Neural cell (in vitro differentiated cells): ENCODE measurements at regions not wholly inside any gene's neighbourhood (a gene's known extent, or its start where the extent isn't known, plus 50 kb on each side); places are given as distances from the start of the nearest gene placed in this dataset.

ENCODE experiments used
- H2AFZ ChIP-seq: fragments of 200-600, 300-800 bp; sonication (generic), shearing (Covaris generic); 2 replicates; pipeline ENCODE4 v1.6.0; 2014; ENCODE audit warnings: low read depth, mild to moderate bottlenecking, antibody characterized with exemption, low read length, moderate library complexity
- H3F3A ChIP-seq: fragments of 200-600 bp; shearing (Covaris generic); 2 replicates; pipeline ENCODE4 v1.6.1; 2016; ENCODE audit warnings: mild to moderate bottlenecking, moderate library complexity, mixed read lengths, antibody characterized with exemption, low read length; ENCODE audit not compliant: insufficient read depth, poor library complexity, severe bottlenecking
- H3K27ac ChIP-seq: fragments of 200-600, 300-800 bp; sonication (generic), shearing (Covaris generic); 2 replicates; pipeline ENCODE4 v1.5.1; 2014; ENCODE audit warnings: mild to moderate bottlenecking, low read length, moderate library complexity
- H3K27me3 ChIP-seq: fragments of 300-800, 200-600 bp; sonication (generic), shearing (Covaris generic); 2 replicates; pipeline ENCODE4 v1.6.0; 2014; ENCODE audit warnings: mild to moderate bottlenecking, low read depth, low read length, moderate library complexity; ENCODE audit not compliant: insufficient read depth
- H3K36me3 ChIP-seq: fragments of 300-800, 200-600 bp; sonication (generic), shearing (Covaris generic); 2 replicates; pipeline ENCODE4 v1.5.1; 2014; ENCODE audit warnings: mild to moderate bottlenecking, antibody characterized with exemption, low read length, moderate library complexity; ENCODE audit not compliant: insufficient read depth
- H3K4me2 ChIP-seq: fragments of 300-800, 200-600 bp; sonication (generic), shearing (Covaris generic); 2 replicates; pipeline ENCODE4 v1.6.0; 2014; ENCODE audit warnings: mild to moderate bottlenecking, low read length
- H3K4me3 ChIP-seq: fragments of 300-800, 200-600 bp; sonication (generic), shearing (Covaris generic); 2 replicates; pipeline ENCODE4 v1.5.1; 2014; ENCODE audit warnings: mild to moderate bottlenecking, low read length, moderate library complexity
- H3K79me2 ChIP-seq: fragments of 200-600 bp; shearing (Covaris generic); replicated peaks from 2 replicates; pipeline ENCODE4 v1.6.0; 2014; ENCODE audit warnings: mild to moderate bottlenecking, low read length, moderate library complexity; ENCODE audit not compliant: insufficient read depth
- H3K9ac ChIP-seq: fragments of 300-800, 200-600 bp; sonication (generic), shearing (Covaris generic); 2 replicates; pipeline ENCODE4 v1.6.1; 2016; ENCODE audit warnings: mild to moderate bottlenecking, low read length, mixed read lengths
- H3K9me2 ChIP-seq: fragments of 200-600 bp; shearing (Covaris generic); 2 replicates; pipeline ENCODE4 v1.6.1; 2016; ENCODE audit warnings: mild to moderate bottlenecking, low read length, mixed read lengths; ENCODE audit not compliant: insufficient read depth
- H3K9me3 ChIP-seq: fragments of 200-600, 300-800 bp; sonication (generic), shearing (Covaris generic); 2 replicates; pipeline ENCODE4 v1.6.1; 2016; ENCODE audit warnings: mild to moderate bottlenecking, mixed run types, low read length, moderate library complexity, mixed read lengths
- H4K20me1 ChIP-seq: fragments of 200-600 bp; shearing (Covaris generic); 2 replicates; pipeline ENCODE4 v1.6.1; 2016; ENCODE audit warnings: mild to moderate bottlenecking, mixed run types; ENCODE audit not compliant: insufficient read depth
- EP300 ChIP-seq: fragments of 450-650 bp; conservative IDR thresholded peaks from 2 replicates; pipeline ENCODE4 v1.6.1; 2014; ENCODE audit warnings: antibody characterized with exemption, mild to moderate bottlenecking, moderate library complexity; ENCODE audit not compliant: poor library complexity, severe bottlenecking
- EZH2 ChIP-seq: fragments of 200-600, 300-800 bp; shearing (Covaris generic), sonication (generic); IDR thresholded peaks from 2 replicates; pipeline ENCODE4 v1.6.1; 2014; ENCODE audit warnings: antibody characterized with exemption, low read length, borderline replicate concordance, mild to moderate bottlenecking; ENCODE audit not compliant: insufficient read depth, poor library complexity, severe bottlenecking
- MXI1 ChIP-seq: fragments of 450-650 bp; conservative IDR thresholded peaks from 2 replicates; pipeline ENCODE4 v1.6.1; 2014; ENCODE audit warnings: antibody characterized with exemption, mild to moderate bottlenecking; ENCODE audit not compliant: poor library complexity, severe bottlenecking
- POLR2AphosphoS5 ChIP-seq: IDR thresholded peaks from 2 replicates; pipeline ENCODE4 v1.6.1; 2012
- RAD21 ChIP-seq: fragments of 450-650 bp; conservative IDR thresholded peaks from 2 replicates; pipeline ENCODE4 v1.6.1; 2014; ENCODE audit warnings: antibody characterized with exemption, mild to moderate bottlenecking, moderate library complexity
- SMC3 ChIP-seq: fragments of 450-650 bp; conservative IDR thresholded peaks from 2 replicates; pipeline ENCODE4 v1.6.1; 2014; ENCODE audit warnings: antibody characterized with exemption, mild to moderate bottlenecking, moderate library complexity; ENCODE audit not compliant: poor library complexity
- TAF1 ChIP-seq: IDR thresholded peaks from 2 replicates; pipeline ENCODE4 v1.6.1; 2012; ENCODE audit warnings: low read depth
- TF ChIP-seq, protein P1 (sequence below): fragments of 450-650 bp; IDR thresholded peaks from 2 replicates; pipeline ENCODE4 v1.5.1; 2014; ENCODE audit warnings: antibody characterized with exemption, mild to moderate bottlenecking, moderate library complexity; ENCODE audit not compliant: poor library complexity, severe bottlenecking
- TF ChIP-seq, protein P2 (sequence below): IDR thresholded peaks from 2 replicates; pipeline ENCODE4 v1.6.1; 2012; ENCODE audit warnings: borderline replicate concordance

DNA sequence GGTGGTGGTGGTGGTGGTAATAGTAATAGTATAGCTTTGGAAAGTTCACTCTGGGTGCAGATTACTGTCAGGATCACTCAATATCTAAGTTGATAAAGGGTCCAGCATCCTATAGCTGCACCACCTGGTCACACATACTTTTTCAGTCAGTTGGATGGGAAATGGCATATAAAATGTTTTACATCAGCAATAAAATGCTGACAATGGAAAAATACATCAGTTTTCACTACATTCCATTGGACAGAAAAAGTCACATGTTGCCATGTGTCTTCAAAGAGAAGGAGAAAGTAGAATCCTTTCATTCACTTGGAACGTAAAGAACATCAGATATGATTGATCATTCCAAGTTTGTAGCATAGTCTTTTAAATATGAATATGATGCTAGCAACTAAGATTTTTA is 481.4 kb downstream of the SLITRK6 start:
- no peak overlapping the region for H3K4me2 ChIP-seq
- H2AFZ ChIP-seq: no peak overlapping the region
- no peaks in the 10 kb centered on the region for H3K9me3 ChIP-seq
- H3K27me3 ChIP-seq: no peaks in the 10 kb centered on the region
- H3K36me3 ChIP-seq: no peaks in the 10 kb centered on the region
- H3K79me2 ChIP-seq: no peaks in the 10 kb centered on the region
- H4K20me1 ChIP-seq: no peaks in the 10 kb centered on the region
- no peak overlapping the region for H3K27ac ChIP-seq
- H3K4me3 ChIP-seq: no peak overlapping the region
- TF ChIP-seq MXI1 (no peak), RAD21 (no peak), SMC3 (no peak), EP300 (no peak), POLR2AphosphoS5 (no peak)
- H3K9ac ChIP-seq: no peak overlapping the region
- no peaks in the 10 kb centered on the region for H3F3A ChIP-seq
- H3K9me2 ChIP-seq: no peaks in the 10 kb centered on the region

DNA sequence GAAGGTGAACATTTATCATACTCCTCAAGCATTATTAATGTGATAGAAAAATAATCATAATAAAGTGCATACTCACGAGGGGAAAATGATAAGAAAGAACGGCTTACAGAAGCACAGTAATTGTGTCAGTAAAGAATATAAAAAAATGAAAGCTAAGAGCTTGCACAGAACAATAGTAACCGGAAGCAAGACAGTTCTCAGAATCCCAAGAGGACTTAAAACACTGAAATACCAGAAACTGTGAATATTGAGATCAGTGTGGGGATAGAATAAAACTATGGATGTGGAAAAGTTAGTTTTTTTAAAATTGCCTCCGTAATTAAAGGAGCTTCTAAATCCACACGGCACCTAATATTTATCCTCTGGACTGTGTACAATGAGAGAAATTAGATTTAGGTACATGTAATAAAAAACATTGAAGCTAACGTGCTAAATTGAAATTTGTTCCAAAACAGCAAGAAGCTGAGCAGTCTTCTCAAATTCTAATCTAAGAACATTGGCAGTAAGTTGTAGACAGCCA is 482.7 kb downstream of the SLITRK6 start:
- Histone ChIP-seq H3K27me3 (no peaks in the 10 kb centered on the region), H2AFZ (no peak overlapping the region), H3K9me2 (no peaks in the 10 kb centered on the region), H3K4me2 (peak overlapping the region; percentile 36), H3K9ac (no peak overlapping the region), H3K79me2 (no peaks in the 10 kb centered on the region), H3K9me3 (no peaks in the 10 kb centered on the region), H3K27ac (peak overlapping the region; percentile 35), H3K36me3 (no peaks in the 10 kb centered on the region), H3F3A (no peaks in the 10 kb centered on the region), H3K4me3 (peak overlapping the region; percentile 33), H4K20me1 (no peaks in the 10 kb centered on the region)
- no peak for TF ChIP-seq TAF1
- TF ChIP-seq, protein P1, sequence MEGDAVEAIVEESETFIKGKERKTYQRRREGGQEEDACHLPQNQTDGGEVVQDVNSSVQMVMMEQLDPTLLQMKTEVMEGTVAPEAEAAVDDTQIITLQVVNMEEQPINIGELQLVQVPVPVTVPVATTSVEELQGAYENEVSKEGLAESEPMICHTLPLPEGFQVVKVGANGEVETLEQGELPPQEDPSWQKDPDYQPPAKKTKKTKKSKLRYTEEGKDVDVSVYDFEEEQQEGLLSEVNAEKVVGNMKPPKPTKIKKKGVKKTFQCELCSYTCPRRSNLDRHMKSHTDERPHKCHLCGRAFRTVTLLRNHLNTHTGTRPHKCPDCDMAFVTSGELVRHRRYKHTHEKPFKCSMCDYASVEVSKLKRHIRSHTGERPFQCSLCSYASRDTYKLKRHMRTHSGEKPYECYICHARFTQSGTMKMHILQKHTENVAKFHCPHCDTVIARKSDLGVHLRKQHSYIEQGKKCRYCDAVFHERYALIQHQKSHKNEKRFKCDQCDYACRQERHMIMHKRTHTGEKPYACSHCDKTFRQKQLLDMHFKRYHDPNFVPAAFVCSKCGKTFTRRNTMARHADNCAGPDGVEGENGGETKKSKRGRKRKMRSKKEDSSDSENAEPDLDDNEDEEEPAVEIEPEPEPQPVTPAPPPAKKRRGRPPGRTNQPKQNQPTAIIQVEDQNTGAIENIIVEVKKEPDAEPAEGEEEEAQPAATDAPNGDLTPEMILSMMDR: no peak
- no peak for TF ChIP-seq EP300
- TF ChIP-seq, protein P2, sequence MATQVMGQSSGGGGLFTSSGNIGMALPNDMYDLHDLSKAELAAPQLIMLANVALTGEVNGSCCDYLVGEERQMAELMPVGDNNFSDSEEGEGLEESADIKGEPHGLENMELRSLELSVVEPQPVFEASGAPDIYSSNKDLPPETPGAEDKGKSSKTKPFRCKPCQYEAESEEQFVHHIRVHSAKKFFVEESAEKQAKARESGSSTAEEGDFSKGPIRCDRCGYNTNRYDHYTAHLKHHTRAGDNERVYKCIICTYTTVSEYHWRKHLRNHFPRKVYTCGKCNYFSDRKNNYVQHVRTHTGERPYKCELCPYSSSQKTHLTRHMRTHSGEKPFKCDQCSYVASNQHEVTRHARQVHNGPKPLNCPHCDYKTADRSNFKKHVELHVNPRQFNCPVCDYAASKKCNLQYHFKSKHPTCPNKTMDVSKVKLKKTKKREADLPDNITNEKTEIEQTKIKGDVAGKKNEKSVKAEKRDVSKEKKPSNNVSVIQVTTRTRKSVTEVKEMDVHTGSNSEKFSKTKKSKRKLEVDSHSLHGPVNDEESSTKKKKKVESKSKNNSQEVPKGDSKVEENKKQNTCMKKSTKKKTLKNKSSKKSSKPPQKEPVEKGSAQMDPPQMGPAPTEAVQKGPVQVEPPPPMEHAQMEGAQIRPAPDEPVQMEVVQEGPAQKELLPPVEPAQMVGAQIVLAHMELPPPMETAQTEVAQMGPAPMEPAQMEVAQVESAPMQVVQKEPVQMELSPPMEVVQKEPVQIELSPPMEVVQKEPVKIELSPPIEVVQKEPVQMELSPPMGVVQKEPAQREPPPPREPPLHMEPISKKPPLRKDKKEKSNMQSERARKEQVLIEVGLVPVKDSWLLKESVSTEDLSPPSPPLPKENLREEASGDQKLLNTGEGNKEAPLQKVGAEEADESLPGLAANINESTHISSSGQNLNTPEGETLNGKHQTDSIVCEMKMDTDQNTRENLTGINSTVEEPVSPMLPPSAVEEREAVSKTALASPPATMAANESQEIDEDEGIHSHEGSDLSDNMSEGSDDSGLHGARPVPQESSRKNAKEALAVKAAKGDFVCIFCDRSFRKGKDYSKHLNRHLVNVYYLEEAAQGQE: no peak
- no peak for TF ChIP-seq EZH2
- TF ChIP-seq MXI1: no peak
- no peak for TF ChIP-seq SMC3
- no peak for TF ChIP-seq RAD21
- TF ChIP-seq POLR2AphosphoS5: no peak

DNA sequence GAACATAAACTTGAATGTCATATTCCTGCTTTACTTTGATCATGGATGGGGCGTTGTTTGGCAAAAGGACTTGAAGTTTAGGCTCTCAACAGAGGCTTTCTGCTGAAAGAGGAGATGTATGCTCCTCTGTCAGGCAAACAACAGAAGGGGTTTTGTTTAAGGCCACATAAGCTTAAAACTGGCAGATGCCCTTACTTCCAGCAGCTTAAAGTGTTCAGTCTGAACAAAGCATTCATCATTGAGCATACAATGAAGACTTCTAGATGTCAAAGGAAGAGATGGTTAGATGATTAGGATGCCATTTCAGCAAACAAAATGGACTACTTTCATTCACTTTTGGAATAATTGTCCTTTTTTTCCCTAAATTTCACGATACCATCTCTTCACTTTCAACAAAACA is 484.5 kb downstream of the SLITRK6 start:
- TF ChIP-seq, protein P1: no peak
- TF ChIP-seq EP300: peak; percentile 45
- H3K27ac ChIP-seq: no peak overlapping the region

More for the DNA sequence above, 484.5 kb downstream of the SLITRK6 start:
- Histone ChIP-seq H3K4me2 (no peak overlapping the region), H3K9me2 (no peaks in the 10 kb centered on the region), H3K9me3 (no peaks in the 10 kb centered on the region), H3K27me3 (no peaks in the 10 kb centered on the region), H3K9ac (no peak overlapping the region), H3K4me3 (no peak overlapping the region), H3F3A (no peaks in the 10 kb centered on the region), H4K20me1 (no peaks in the 10 kb centered on the region), H3K79me2 (no peaks in the 10 kb centered on the region), H2AFZ (peak overlapping the region; percentile 2), H3K36me3 (no peaks in the 10 kb centered on the region)
